ENCODE measurements at regions not wholly inside any gene's neighbourhood (a gene's known extent, or its start where the extent isn't known, plus 50 kb on each side); places are given as distances from the start of the nearest gene placed in this dataset.

DNA sequence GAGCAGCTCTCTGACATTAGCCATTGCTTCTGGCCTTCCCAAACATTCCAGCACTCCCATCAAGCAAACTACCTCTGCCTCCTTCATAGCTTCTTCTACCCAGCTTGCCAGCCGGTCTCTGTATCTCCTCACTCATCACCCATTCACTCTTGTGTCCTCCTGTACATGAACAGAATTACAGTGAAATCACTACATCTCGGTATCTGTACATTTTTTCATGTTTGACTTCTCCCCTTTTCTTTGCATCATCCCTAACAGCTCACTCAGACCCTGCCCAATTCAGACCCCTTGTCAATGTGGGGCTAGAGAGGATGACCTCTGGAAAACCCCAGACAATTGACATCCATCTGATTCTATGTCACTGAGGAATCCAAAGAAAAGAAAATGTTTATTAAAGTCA is 335.8 kb downstream of the TNS1 start:
- H3K79me2 ChIP-seq (ENCODE audit: control insufficient read depth, insufficient read depth, low read length), result no peaks in the 10 kb centered on the region
- no peaks in the 10 kb centered on the region for H4K20me1 ChIP-seq (ENCODE audit: control insufficient read depth, extremely low read depth, insufficient read depth, low read length)
- no peak overlapping the region for H3K9ac ChIP-seq (ENCODE audit: control insufficient read depth, extremely low read depth, insufficient read depth, low read length)
- DNase-seq (ENCODE audit: low read depth, low spot score), result no peak
- TF ChIP-seq, protein P1, sequence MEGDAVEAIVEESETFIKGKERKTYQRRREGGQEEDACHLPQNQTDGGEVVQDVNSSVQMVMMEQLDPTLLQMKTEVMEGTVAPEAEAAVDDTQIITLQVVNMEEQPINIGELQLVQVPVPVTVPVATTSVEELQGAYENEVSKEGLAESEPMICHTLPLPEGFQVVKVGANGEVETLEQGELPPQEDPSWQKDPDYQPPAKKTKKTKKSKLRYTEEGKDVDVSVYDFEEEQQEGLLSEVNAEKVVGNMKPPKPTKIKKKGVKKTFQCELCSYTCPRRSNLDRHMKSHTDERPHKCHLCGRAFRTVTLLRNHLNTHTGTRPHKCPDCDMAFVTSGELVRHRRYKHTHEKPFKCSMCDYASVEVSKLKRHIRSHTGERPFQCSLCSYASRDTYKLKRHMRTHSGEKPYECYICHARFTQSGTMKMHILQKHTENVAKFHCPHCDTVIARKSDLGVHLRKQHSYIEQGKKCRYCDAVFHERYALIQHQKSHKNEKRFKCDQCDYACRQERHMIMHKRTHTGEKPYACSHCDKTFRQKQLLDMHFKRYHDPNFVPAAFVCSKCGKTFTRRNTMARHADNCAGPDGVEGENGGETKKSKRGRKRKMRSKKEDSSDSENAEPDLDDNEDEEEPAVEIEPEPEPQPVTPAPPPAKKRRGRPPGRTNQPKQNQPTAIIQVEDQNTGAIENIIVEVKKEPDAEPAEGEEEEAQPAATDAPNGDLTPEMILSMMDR (optimal IDR thresholded peaks at IDR 0.05 in 1 of 3, IDR thresholded peaks at IDR 0.05 in 1 of 3, conservative IDR thresholded peaks at IDR 0.05 in 1 of 3; ENCODE audit: extremely low read depth in 1 of 3, insufficient read depth in 2 of 3, low read length in 3 of 3), result no peak
- no peak for TF ChIP-seq EZH2 (IDR thresholded peaks at IDR 0.05; ENCODE audit: low read length)
- H3K4me3 ChIP-seq (ENCODE audit: control insufficient read depth in 2 of 3, extremely low read depth in 1 of 3, insufficient read depth in 2 of 3, low read depth in 1 of 3, low read length in 3 of 3), result no peak overlapping the region
- no peaks in the 10 kb centered on the region for H3K36me3 ChIP-seq (ENCODE audit: control insufficient read depth in 2 of 2, extremely low read depth in 1 of 2, insufficient read depth in 2 of 2, low read length in 2 of 2)
- H2AFZ ChIP-seq (ENCODE audit: control insufficient read depth, low read length), result no peak overlapping the region
- dilution Hi-C loops (cut with MboI; ENCODE audit: extremely low pct_ligation_motif_present, low sequenced_read_pairs), result no loop called here
- no peak overlapping the region for H3K4me2 ChIP-seq (ENCODE audit: control insufficient read depth, extremely low read depth, insufficient read depth, low read depth, low read length)
- no peaks in the 10 kb centered on the region for H3K4me1 ChIP-seq (ENCODE audit: control insufficient read depth, extremely low read depth, insufficient read depth, low read length)
- no peak overlapping the region for H3K27ac ChIP-seq (ENCODE audit: control insufficient read depth, insufficient read depth, low read length)
- FAIRE-seq, result no peak
- no peaks in the 10 kb centered on the region for H3K9me3 ChIP-seq (ENCODE audit: control insufficient read depth, low read depth, low read length)
- no peaks in the 10 kb centered on the region for H3K27me3 ChIP-seq (ENCODE audit: control insufficient read depth, extremely low read depth, insufficient read depth, low read length)
- H3K9me1 ChIP-seq (ENCODE audit: control insufficient read depth, extremely low read depth, insufficient read depth, low read length), result no peaks in the 10 kb centered on the region

DNA sequence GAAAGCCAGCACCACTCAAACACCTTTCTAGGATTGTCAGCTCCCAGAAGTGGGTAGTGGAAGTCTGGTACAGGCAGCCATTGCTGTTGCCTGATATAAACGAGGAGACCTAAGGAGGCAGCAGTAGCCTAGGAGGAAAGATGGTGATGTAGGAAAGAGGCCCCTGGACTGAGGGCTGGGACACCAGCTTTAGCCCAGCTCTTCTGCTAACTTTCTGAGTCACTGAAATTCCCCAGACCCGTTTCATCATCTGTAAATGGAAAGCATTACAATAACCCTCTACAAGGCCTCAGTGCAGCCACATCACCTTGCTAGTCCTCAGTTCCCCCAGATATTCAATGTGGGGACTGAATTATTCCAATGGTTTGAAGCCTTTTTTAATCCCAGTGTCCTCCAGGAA is 336.5 kb downstream of the TNS1 start:
- Histone ChIP-seq H3K4me3 (ENCODE audit: control insufficient read depth in 2 of 3, extremely low read depth in 1 of 3, insufficient read depth in 2 of 3, low read depth in 1 of 3, low read length in 3 of 3) (no peak overlapping the region), H3K9me3 (ENCODE audit: control insufficient read depth, low read depth, low read length) (no peaks in the 10 kb centered on the region), H3K79me2 (ENCODE audit: control insufficient read depth, insufficient read depth, low read length) (no peaks in the 10 kb centered on the region), H2AFZ (ENCODE audit: control insufficient read depth, low read length) (no peak overlapping the region), H3K9me1 (ENCODE audit: control insufficient read depth, extremely low read depth, insufficient read depth, low read length) (no peaks in the 10 kb centered on the region), H3K4me1 (ENCODE audit: control insufficient read depth, extremely low read depth, insufficient read depth, low read length) (no peaks in the 10 kb centered on the region), H3K27me3 (ENCODE audit: control insufficient read depth, extremely low read depth, insufficient read depth, low read length) (no peaks in the 10 kb centered on the region), H3K27ac (ENCODE audit: control insufficient read depth, insufficient read depth, low read length) (no peak overlapping the region), H4K20me1 (ENCODE audit: control insufficient read depth, extremely low read depth, insufficient read depth, low read length) (no peaks in the 10 kb centered on the region), H3K9ac (ENCODE audit: control insufficient read depth, extremely low read depth, insufficient read depth, low read length) (no peak overlapping the region), H3K4me2 (ENCODE audit: control insufficient read depth, extremely low read depth, insufficient read depth, low read depth, low read length) (no peak overlapping the region), H3K36me3 (ENCODE audit: control insufficient read depth in 2 of 2, extremely low read depth in 1 of 2, insufficient read depth in 2 of 2, low read length in 2 of 2) (no peaks in the 10 kb centered on the region)
- DNase-seq (ENCODE audit: low read depth, low spot score), result no peak
- no peak for FAIRE-seq
- dilution Hi-C loops (cut with MboI; ENCODE audit: extremely low pct_ligation_motif_present, low sequenced_read_pairs), result no loop called here
- TF ChIP-seq EZH2 (IDR thresholded peaks at IDR 0.05; ENCODE audit: low read length), result no peak
- TF ChIP-seq, protein P1 (optimal IDR thresholded peaks at IDR 0.05 in 1 of 3, IDR thresholded peaks at IDR 0.05 in 1 of 3, conservative IDR thresholded peaks at IDR 0.05 in 1 of 3; ENCODE audit: extremely low read depth in 1 of 3, insufficient read depth in 2 of 3, low read length in 3 of 3), result no peak

Measured in keratinocyte (primary cell).